Stomach (tissue), 8 donors: ENCODE measurements at regions not wholly inside any gene's neighbourhood (a gene's known extent, or its start where the extent isn't known, plus 50 kb on each side); places are given as distances from the start of the nearest gene placed in this dataset.
"Not testable (repeated sequence)": the region's sequence is repeated elsewhere in the genome, so short reads cannot be mapped to it uniquely, and the experiment has no call there.

Experiments
- DNase-seq, 2 donors: peaks; one replicate each; pipeline versions ENCODE4 v3.0.0 to v3.0.0-alpha.2; 2013 to 2019
- H3K27ac ChIP-seq, 5 donors: fragments of 200-600 bp in 4 of 5; sonication (generic) in 4 of 5; one replicate each; pipeline ENCODE4 v1.5.1; 2013 to 2019; ENCODE audit warnings: mild to moderate bottlenecking in 1 of 5, moderate library complexity in 1 of 5
- H3K27me3 ChIP-seq, 3 donors: fragments of 200-600 bp; sonication (generic); one replicate each; pipeline ENCODE4 v1.5.1; 2017 to 2019; ENCODE audit warnings: mixed run types in 1 of 3
- H3K36me3 ChIP-seq, 4 donors: fragments of 200-600 bp; sonication (generic); 1 replicate in 3 of 4; 2 replicates in 1 of 4; pipeline ENCODE4 v1.5.1; 2016 to 2019
- H3K4me1 ChIP-seq, 4 donors: fragments of 200-600 bp; sonication (generic); one replicate each; pipeline ENCODE4 v1.5.1; 2016 to 2019
- H3K4me3 ChIP-seq, 4 donors: fragments of 200-600 bp; sonication (generic) in 3 of 4; one replicate each; pipeline ENCODE4 v1.5.1; 2016 to 2019; ENCODE audit warnings: mild to moderate bottlenecking in 1 of 4
- H3K9me3 ChIP-seq, 4 donors: fragments of 200-600 bp; sonication (generic); one replicate each; pipeline ENCODE4 v1.5.1; 2016 to 2019
- CTCF ChIP-seq, 7 experiments: fragments of 450-650 bp in 4 of 7; fragments of 200-600 bp in 3 of 7; sonication (generic) in 3 of 7; IDR thresholded peaks; one replicate each; pipeline ENCODE4 v1.5.1; 2016 to 2019; ENCODE audit warnings: antibody characterized with exemption in 7 of 7, control low read depth in 2 of 7, mild to moderate bottlenecking in 1 of 7
- EP300 ChIP-seq: sonication (generic); formaldehyde crosslinking; IDR thresholded peaks from one replicate; pipeline ENCODE4 v1.6.1; 2017; ENCODE audit warnings: antibody characterized with exemption
- POLR2A ChIP-seq, 4 donors: fragments of 450-650 bp; IDR thresholded peaks; one replicate each; pipeline ENCODE4 v1.6.1; 2016; ENCODE audit warnings: antibody characterized with exemption in 4 of 4, control low read depth in 2 of 4, mild to moderate bottlenecking in 1 of 4, moderate library complexity in 1 of 4
- POLR2AphosphoS5 ChIP-seq, 3 donors: sonication (generic); formaldehyde crosslinking; IDR thresholded peaks; one replicate each; pipeline ENCODE4 v1.6.1; 2016; ENCODE audit warnings: antibody characterized with exemption in 3 of 3
- WGBS, 5 donors: extraction: QIAGEN DNeasy Blood & Tissue Kit in 3 of 5; methylation state at CpG; one replicate each; pipeline versions ENCODE4 v1.1.5 to v1.1.7; 2013 to 2018; 5-methylcytosine and 5-hydroxymethylcytosine counted together
- intact Hi-C: fragments of 100-400 bp; cut with DNase I; formaldehyde crosslinking; loops from one replicate; pipeline ENCODE4 v1.15.1; 2023; ENCODE audit warnings: low total_unique reads
- donor health status: healthy with polysubstance abuse.
- donor health status: Bipolar disorder and iron deficiency.
- donor health status: healthy.

GRCh38 chr10:120205368-120206018 lies 251.5 kb upstream of the PLPP4 start:
- H3K4me3 ChIP-seq = no peak overlapping the region
- TF ChIP-seq POLR2A (IDR thresholded peaks at IDR 0.05) (no peak), EP300 (no peak), CTCF (IDR thresholded peaks at IDR 0.05) (no peak), POLR2AphosphoS5 (IDR thresholded peaks at IDR 0.05) (no peak)
- intact Hi-C loops = no loop called here
- H3K27me3 ChIP-seq = no peaks in the 10 kb centered on the region
- no peak for DNase-seq
- H3K9me3 ChIP-seq = no peaks in the 10 kb centered on the region
- H3K36me3 ChIP-seq = no peaks in the 10 kb centered on the region
- no peaks in the 10 kb centered on the region for H3K4me1 ChIP-seq
- H3K27ac ChIP-seq = no peak overlapping the region
- 78 to 93% (median 88%) methylated on average over 2 of the region's 2 CpGs for WGBS, 5 donors

GRCh38 chr10:120208488-120208887 lies 248.5 kb upstream of the PLPP4 start:
- 52 to 67% (median 59%) methylated on average over 3 of the region's 3 CpGs for WGBS, 5 donors
- H3K36me3 ChIP-seq = no peaks in the 10 kb centered on the region
- intact Hi-C loops = no loop called here
- H3K4me1 ChIP-seq = no peaks in the 10 kb centered on the region
- H3K27ac ChIP-seq = no peak overlapping the region
- TF ChIP-seq CTCF (IDR thresholded peaks at IDR 0.05) (no peak), EP300 (no peak), POLR2A (IDR thresholded peaks at IDR 0.05) (no peak), POLR2AphosphoS5 (IDR thresholded peaks at IDR 0.05) (no peak)
- peaks cover 0 to 4% (median 0%) of the 10 kb centered on the region in 4 donors for H3K9me3 ChIP-seq
- H3K27me3 ChIP-seq = no peaks in the 10 kb centered on the region
- no peak for DNase-seq
- no peak overlapping the region for H3K4me3 ChIP-seq

- no peak overlapping the region for H3K27ac ChIP-seq
These were observed 247.8 kb upstream of the PLPP4 start for GRCh38 chr10:120209124-120209762.

GRCh38 chr10:120212275-120212674 lies 244.8 kb upstream of the PLPP4 start:
- Histone ChIP-seq H3K27ac (no peak overlapping the region), H3K4me3 (no peak overlapping the region), H3K27me3 (no peaks in the 10 kb centered on the region), H3K4me1 (no peaks in the 10 kb centered on the region), H3K36me3 (no peaks in the 10 kb centered on the region), H3K9me3 (peaks cover 0 to 4% (median 0%) of the 10 kb centered on the region in 4 donors)
- no peak for DNase-seq
- no peak for TF ChIP-seq POLR2A (IDR thresholded peaks at IDR 0.05)
- no peak for TF ChIP-seq CTCF (IDR thresholded peaks at IDR 0.05)
- no peak for TF ChIP-seq POLR2AphosphoS5 (IDR thresholded peaks at IDR 0.05)
- TF ChIP-seq EP300 = no peak
- 78 to 93% (median 89%) methylated on average over 2 of the region's 2 CpGs for WGBS, 5 donors
- intact Hi-C loops = no loop called here

More at GRCh38 chr10:120209124-120209762, 247.8 kb upstream of the PLPP4 start:
- intact Hi-C loops = no loop called here
- Histone ChIP-seq H3K9me3 (peaks cover 0 to 4% (median 0%) of the 10 kb centered on the region in 4 donors), H3K27me3 (no peaks in the 10 kb centered on the region), H3K4me3 (no peak overlapping the region), H3K36me3 (no peaks in the 10 kb centered on the region), H3K4me1 (no peaks in the 10 kb centered on the region)
- 72 to 88% (median 81%) methylated on average over 7 of the region's 7 CpGs for WGBS, 5 donors
- no peak for DNase-seq
- TF ChIP-seq POLR2A (IDR thresholded peaks at IDR 0.05) (no peak), CTCF (IDR thresholded peaks at IDR 0.05) (no peak), EP300 (no peak), POLR2AphosphoS5 (IDR thresholded peaks at IDR 0.05) (no peak)

- H3K27me3 ChIP-seq, H3K36me3 ChIP-seq, H3K4me3 ChIP-seq, intact Hi-C loops, H3K9me3 ChIP-seq, DNase-seq, H3K27ac ChIP-seq, H3K4me1 ChIP-seq: not testable (repeated sequence)
- 73 to 88% (median 77%) methylated on average over 2 of the region's 2 CpGs for WGBS, 5 donors
These were observed 243.7 kb upstream of the PLPP4 start for GRCh38 chr10:120213283-120213682.
